ENCODE measurements at regions not wholly inside any gene's neighbourhood (a gene's known extent, or its start where the extent isn't known, plus 50 kb on each side); places are given as distances from the start of the nearest gene placed in this dataset.
"Not testable (repeated sequence)": the region's sequence is repeated elsewhere in the genome, so short reads cannot be mapped to it uniquely, and the experiment has no call there.

- no peaks in the 10 kb centered on the region for H3K9me3 Mint-ChIP-seq (ENCODE audit: unreplicated experiment)
These were observed 970.4 kb downstream of the EPHA4 start for GRCh38 chr2:220601674-220602073.

GRCh38 chr2:220613004-220613403 is 959.1 kb downstream of the EPHA4 start:
- H3K27ac Mint-ChIP-seq (ENCODE audit: unreplicated experiment); DNase-seq; H3K36me3 Mint-ChIP-seq (ENCODE audit: unreplicated experiment); H3K4me3 Mint-ChIP-seq (ENCODE audit: unreplicated experiment); H3K4me1 Mint-ChIP-seq (ENCODE audit: low read depth, unreplicated experiment); H3K9me3 Mint-ChIP-seq (ENCODE audit: unreplicated experiment); H3K27me3 Mint-ChIP-seq (ENCODE audit: unreplicated experiment): not testable (repeated sequence)

More at GRCh38 chr2:220601674-220602073, 970.4 kb downstream of the EPHA4 start:
- H3K4me1 Mint-ChIP-seq (ENCODE audit: low read depth, unreplicated experiment), result no peaks in the 10 kb centered on the region
- H3K4me3 Mint-ChIP-seq (ENCODE audit: unreplicated experiment), result no peak overlapping the region
- H3K36me3 Mint-ChIP-seq (ENCODE audit: unreplicated experiment), result no peaks in the 10 kb centered on the region
- no peak for TF ChIP-seq CTCF (IDR thresholded peaks at IDR 0.05; ENCODE audit: partially characterized antibody, unreplicated experiment)
- H3K27ac Mint-ChIP-seq (ENCODE audit: unreplicated experiment), result no peak overlapping the region
- DNase-seq, result no peak
- H3K27me3 Mint-ChIP-seq (ENCODE audit: unreplicated experiment), result no peaks in the 10 kb centered on the region

- TF ChIP-seq CTCF (IDR thresholded peaks at IDR 0.05; ENCODE audit: partially characterized antibody, unreplicated experiment), result no peak
- Mint-ChIP-seq H3K36me3 (ENCODE audit: unreplicated experiment) (no peaks in the 10 kb centered on the region), H3K27me3 (ENCODE audit: unreplicated experiment) (no peaks in the 10 kb centered on the region), H3K27ac (ENCODE audit: unreplicated experiment) (no peak overlapping the region), H3K4me1 (ENCODE audit: low read depth, unreplicated experiment) (no peaks in the 10 kb centered on the region), H3K4me3 (ENCODE audit: unreplicated experiment) (no peak overlapping the region), H3K9me3 (ENCODE audit: unreplicated experiment) (no peaks in the 10 kb centered on the region)
- DNase-seq, result no peak
These were observed 958.0 kb downstream of the EPHA4 start for GRCh38 chr2:220614064-220614463.

GRCh38 chr2:220619525-220620220 is 952.4 kb downstream of the EPHA4 start:
- H3K27me3 Mint-ChIP-seq (ENCODE audit: unreplicated experiment), result no peaks in the 10 kb centered on the region
- H3K4me1 Mint-ChIP-seq (ENCODE audit: low read depth, unreplicated experiment), result no peaks in the 10 kb centered on the region
- H3K4me3 Mint-ChIP-seq (ENCODE audit: unreplicated experiment), result no peak overlapping the region

GRCh38 chr2:220626603-220627002 is 945.5 kb downstream of the EPHA4 start:
- Mint-ChIP-seq H3K4me1 (ENCODE audit: low read depth, unreplicated experiment) (no peaks in the 10 kb centered on the region), H3K9me3 (ENCODE audit: unreplicated experiment) (no peaks in the 10 kb centered on the region), H3K27me3 (ENCODE audit: unreplicated experiment) (no peaks in the 10 kb centered on the region), H3K36me3 (ENCODE audit: unreplicated experiment) (no peaks in the 10 kb centered on the region), H3K4me3 (ENCODE audit: unreplicated experiment) (no peak overlapping the region), H3K27ac (ENCODE audit: unreplicated experiment) (no peak overlapping the region)
- TF ChIP-seq CTCF (IDR thresholded peaks at IDR 0.05; ENCODE audit: partially characterized antibody, unreplicated experiment), result no peak
- DNase-seq, result no peak

More at GRCh38 chr2:220619525-220620220, 952.4 kb downstream of the EPHA4 start:
- no peak for DNase-seq
- no peak overlapping the region for H3K27ac Mint-ChIP-seq (ENCODE audit: unreplicated experiment)
- TF ChIP-seq CTCF (IDR thresholded peaks at IDR 0.05; ENCODE audit: partially characterized antibody, unreplicated experiment), result no peak
- no peaks in the 10 kb centered on the region for H3K9me3 Mint-ChIP-seq (ENCODE audit: unreplicated experiment)
- H3K36me3 Mint-ChIP-seq (ENCODE audit: unreplicated experiment), result no peaks in the 10 kb centered on the region
